ENCODE measurements at regions not wholly inside any gene's neighbourhood (a gene's known extent, or its start where the extent isn't known, plus 50 kb on each side); places are given as distances from the start of the nearest gene placed in this dataset.

- TF ChIP-seq CTCF (IDR thresholded peaks at IDR 0.05) = no peak
- no peak for TF ChIP-seq EZH2 (IDR thresholded peaks at IDR 0.05)
- no peak for TF ChIP-seq EZH2phosphoT487 (IDR thresholded peaks at IDR 0.05)
These were observed 148.4 kb downstream of the AKAP11 start for GRCh38 chr13:42420304-42420703.
